A549 (cell line): ENCODE measurements at regions not wholly inside any gene's neighbourhood (a gene's known extent, or its start where the extent isn't known, plus 50 kb on each side); places are given as distances from the start of the nearest gene placed in this dataset.

Experiments used
- ATAC-seq, 2 experiments: fragments of 200-7000 bp in 1 of 2; fragments of >200 bp in 1 of 2; cut with Nextera tagmentation in 1 of 2; cut with Tn5 transposase in 1 of 2; 3 replicates each; pipeline versions ENCODE4 v1.8.0 to v1.9.1; 2018 to 2020; ENCODE audit warnings: mild to moderate bottlenecking in 1 of 2, moderate library complexity in 1 of 2
- CTCF ChIA-PET: fragments of 300-600 bp; sonication (Branson Sonifier 250); formaldehyde crosslinking; extraction: SDS; loops from one replicate; lab custom pipeline; 2021; ENCODE audit warnings: antibody characterized with exemption, inconsistent platforms; lab: Yijun Ruan, JAX
- POLR2A ChIA-PET: fragments of 350-600 bp; formaldehyde crosslinking; extraction: SDS; loops from one replicate; lab custom pipeline; 2021; ENCODE audit warnings: antibody characterized with exemption, inconsistent platforms; lab: Yijun Ruan, JAX
- DNase-seq, 2 experiments: peaks; one replicate each; pipeline versions ENCODE4 v3.0.0 to v3.0.0-alpha.2; 2011 to 2016; ENCODE audit warnings: low read depth in 1 of 2, low spot score in 1 of 2
- FAIRE-seq: peaks from 2 replicates; lab custom pipeline; 2011; peaks lifted over from hg19 to GRCh38; lab: Jason Lieb, UNC
- H3K27ac ChIP-seq, 2 experiments: fragments of >200 bp; sonication (Bioruptor Twin); formaldehyde crosslinking; 3 replicates each; pipeline ENCODE4 v1.5.1; 2016 to 2017
- H3K4me1 ChIP-seq: fragments of >200 bp; sonication (Bioruptor Twin); formaldehyde crosslinking; 3 replicates; pipeline ENCODE4 v1.6.1; 2016
- H3K4me2 ChIP-seq: fragments of >200 bp; sonication (Bioruptor Twin); formaldehyde crosslinking; 3 replicates; pipeline ENCODE4 v1.6.1; 2016
- H3K4me3 ChIP-seq: fragments of >200 bp; sonication (Bioruptor Twin); formaldehyde crosslinking; 3 replicates; pipeline ENCODE4 v1.5.1; 2016
- H3K9me3 ChIP-seq: fragments of >200 bp; sonication (Bioruptor Twin); formaldehyde crosslinking; 3 replicates; pipeline ENCODE4 v1.6.1; 2016
- CBX2 ChIP-seq: fragments of 200-600 bp; sonication (generic); IDR thresholded peaks from 2 replicates; pipeline ENCODE4 v1.6.1; 2016; ENCODE audit warnings: low read depth, mild to moderate bottlenecking, borderline replicate concordance
- EP300 ChIP-seq, 2 experiments: fragments of >200 bp; sonication (Bioruptor Twin); formaldehyde crosslinking; IDR thresholded peaks; 2 replicates in 1 of 2; 3 replicates in 1 of 2; pipeline ENCODE4 v1.6.1; 2016 to 2017
- ESRRA ChIP-seq: fragments of 150-350 bp; IDR thresholded peaks from 2 replicates; pipeline ENCODE4 v1.6.1; 2014; ENCODE audit warnings: mild to moderate bottlenecking, low read length, borderline replicate concordance
- FOSB ChIP-seq: fragments of 250-450 bp; sonication (Bioruptor Pico); IDR thresholded peaks from 2 replicates; pipeline ENCODE4 v1.5.0; 2020; ENCODE audit warnings: mild to moderate bottlenecking, moderate library complexity
- FOSL2 ChIP-seq, 2 experiments: fragments of 450-650 bp in 1 of 2; fragments of >200 bp in 1 of 2; sonication (Bioruptor Twin) in 1 of 2; formaldehyde crosslinking; IDR thresholded peaks; 2 replicates each; pipeline versions ENCODE4 v1.5.0 to v1.6.1; 2016 to 2020; ENCODE audit warnings: mild to moderate bottlenecking in 1 of 2, moderate library complexity in 1 of 2
- FOXS1 ChIP-seq: fragments of 250-450 bp; sonication (Bioruptor Pico); IDR thresholded peaks from 2 replicates; pipeline ENCODE4 v1.5.0; 2020; ENCODE audit warnings: mild to moderate bottlenecking, moderate library complexity
- GATA3 ChIP-seq: IDR thresholded peaks from 2 replicates; pipeline ENCODE4 v1.6.1; 2012; ENCODE audit warnings: borderline replicate concordance
- HOXB13 ChIP-seq: fragments of 250-450 bp; sonication (Bioruptor Pico); IDR thresholded peaks from 2 replicates; pipeline ENCODE4 v1.5.0; 2020; ENCODE audit warnings: low read depth, mild to moderate bottlenecking, moderate library complexity
- JUN ChIP-seq, 2 experiments: fragments of >200 bp; sonication (Bioruptor Twin); formaldehyde crosslinking; IDR thresholded peaks; 2 replicates in 1 of 2; 3 replicates in 1 of 2; pipeline ENCODE4 v1.6.1; 2016 to 2017
- KDM1A ChIP-seq: fragments of 200-600 bp; sonication (generic); IDR thresholded peaks from 2 replicates; pipeline ENCODE4 v1.6.1; 2016; ENCODE audit warnings: low read depth, mild to moderate bottlenecking
- KDM5A ChIP-seq: fragments of 200-600 bp; sonication (generic); IDR thresholded peaks from 2 replicates; pipeline ENCODE4 v1.6.1; 2016; ENCODE audit warnings: antibody characterized with exemption, mild to moderate bottlenecking
- MAFK ChIP-seq: fragments of 450-650 bp; IDR thresholded peaks from 2 replicates; pipeline ENCODE4 v1.6.1; 2014; ENCODE audit not compliant: partially characterized antibody
- MAZ ChIP-seq: fragments of 150-350 bp; IDR thresholded peaks from 2 replicates; pipeline ENCODE4 v1.6.1; 2014; ENCODE audit warnings: antibody characterized with exemption, low read depth, low read length, borderline replicate concordance
- MYC ChIP-seq: IDR thresholded peaks from 2 replicates; pipeline ENCODE4 v1.6.1; 2012; ENCODE audit warnings: mild to moderate bottlenecking, inconsistent platforms, low read length, improper control_type of control experiment, borderline replicate concordance
- NFE2L2 ChIP-seq: fragments of 150-350 bp; conservative IDR thresholded peaks from 2 replicates; pipeline ENCODE4 v1.6.1; 2014; ENCODE audit warnings: low read length
- NPAS2 ChIP-seq: fragments of 250-450 bp; sonication (Bioruptor Pico); IDR thresholded peaks from 2 replicates; pipeline ENCODE4 v1.8.0; 2022; ENCODE audit warnings: mild to moderate bottlenecking, moderate library complexity, borderline replicate concordance
- PHF8 ChIP-seq: fragments of 200-600 bp; sonication (generic); IDR thresholded peaks from 2 replicates; pipeline ENCODE4 v1.6.1; 2016; ENCODE audit warnings: low read depth, mild to moderate bottlenecking, antibody characterized with exemption, moderate library complexity, borderline replicate concordance
- POLR2AphosphoS2 ChIP-seq: conservative IDR thresholded peaks from 2 replicates; pipeline ENCODE4 v1.6.1; 2012; ENCODE audit warnings: low read length, improper control_type of control experiment, inconsistent platforms
- RNF2 ChIP-seq: fragments of 200-600 bp; sonication (generic); IDR thresholded peaks from 2 replicates; pipeline ENCODE4 v1.6.1; 2016; ENCODE audit warnings: low read depth, mild to moderate bottlenecking, antibody characterized with exemption, moderate library complexity, borderline replicate concordance
- SMC3 ChIP-seq: fragments of >200 bp; sonication (Bioruptor Twin); formaldehyde crosslinking; IDR thresholded peaks from 3 replicates; pipeline ENCODE4 v1.6.1; 2018; ENCODE audit warnings: inconsistent platforms
- TFCP2L1 ChIP-seq: fragments of 250-450 bp; sonication (Bioruptor Pico); IDR thresholded peaks from 2 replicates; pipeline ENCODE4 v1.5.0; 2021; ENCODE audit warnings: mild to moderate bottlenecking
- TP53 ChIP-seq: fragments of 250-450 bp; sonication (Bioruptor Pico); IDR thresholded peaks from 2 replicates; pipeline ENCODE4 v1.5.0; 2021; ENCODE audit warnings: mild to moderate bottlenecking, moderate library complexity
- ZC3H11A ChIP-seq: fragments of 450-650 bp; IDR thresholded peaks from 2 replicates; pipeline ENCODE4 v1.6.1; 2014; ENCODE audit warnings: antibody characterized with exemption, mild to moderate bottlenecking
- ZNF302 ChIP-seq: fragments of 250-450 bp; sonication (Bioruptor Pico); IDR thresholded peaks from 2 replicates; pipeline ENCODE4 v1.9.0; 2021; ENCODE audit warnings: inconsistent platforms, mild to moderate bottlenecking, moderate library complexity
- WGBS: methylation state at CpG from one replicate; pipeline ENCODE4 v1.1.6; 2017; ENCODE audit errors: missing lambda C conversion rate; 5-methylcytosine and 5-hydroxymethylcytosine counted together
- TF ChIP-seq, protein P1 (sequence below): IDR thresholded peaks from 2 replicates; pipeline ENCODE4 v1.6.1; 2012
- TF ChIP-seq, protein P2 (sequence below): fragments of 250-450 bp; sonication (Bioruptor Pico); IDR thresholded peaks from 2 replicates; pipeline ENCODE4 v1.5.0; 2021; ENCODE audit warnings: mild to moderate bottlenecking, moderate library complexity, borderline replicate concordance
- TF ChIP-seq, protein P3 (sequence below): IDR thresholded peaks from 2 replicates; pipeline ENCODE4 v1.6.1; 2012
- TF ChIP-seq, protein P4 (sequence below): fragments of 150-350 bp; IDR thresholded peaks from 2 replicates; pipeline ENCODE4 v1.6.1; 2014; ENCODE audit warnings: low read depth, mild to moderate bottlenecking, low read length
- TF ChIP-seq, protein P5 (sequence below): fragments of 250-450 bp; sonication (Bioruptor Pico); IDR thresholded peaks from 2 replicates; pipeline ENCODE4 v1.5.0; 2020; ENCODE audit warnings: low read depth, mild to moderate bottlenecking, moderate library complexity
- TF ChIP-seq, protein P6 (sequence below): fragments of >200 bp; sonication (Bioruptor Twin); formaldehyde crosslinking; IDR thresholded peaks from 2 replicates; pipeline ENCODE4 v1.6.1; 2016

DNA sequence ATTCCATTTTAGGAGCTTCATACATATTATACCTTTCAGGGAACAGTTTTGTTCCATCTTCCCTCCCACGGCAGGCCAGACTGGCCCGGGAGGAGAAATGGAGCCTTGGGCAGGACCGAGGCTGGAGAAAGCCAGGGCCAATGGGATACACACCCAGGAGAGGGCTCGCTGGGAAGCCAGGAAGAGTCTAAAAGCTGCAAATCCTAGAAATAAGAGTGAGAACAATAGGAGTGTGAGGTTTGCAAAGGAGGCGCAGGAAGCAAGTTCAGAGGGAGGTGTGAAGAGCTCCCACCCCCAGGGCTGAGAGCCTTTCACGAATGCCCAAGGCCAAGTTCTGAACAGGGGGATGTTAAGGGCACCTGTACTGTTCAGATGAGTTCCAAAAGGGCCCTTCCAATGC, 67.5 kb upstream of the CPSF6 start:
- ChIA-PET CTCF (interaction anchor here (1.2 to 11.9 kb wide), 2 partner anchors 9 to 15 kb away, joined by 3 to 85 read pairs; no protein-coding TSS in a partner anchor), POLR2A (no interaction called here)
- no peak overlapping the region for H3K27ac ChIP-seq
- TF ChIP-seq TFCP2L1 (no peak), FOSL2 (IDR thresholded peaks at IDR 0.05) (no peak), FOSL2 (CRISPR knock-in tag; IDR thresholded peaks at IDR 0.05) (no peak), ZNF302 (CRISPR knock-in tag) (no peak)
- no peak for DNase-seq
- no peak for FAIRE-seq
- no peaks in the 10 kb centered on the region for H3K9me3 ChIP-seq
- no peak for ATAC-seq
- H3K4me3 ChIP-seq = no peak overlapping the region
- H3K4me2 ChIP-seq = no peak overlapping the region
- WGBS = 65% methylated on average over 6 of the region's 6 CpGs
- no peaks in the 10 kb centered on the region for H3K4me1 ChIP-seq

DNA sequence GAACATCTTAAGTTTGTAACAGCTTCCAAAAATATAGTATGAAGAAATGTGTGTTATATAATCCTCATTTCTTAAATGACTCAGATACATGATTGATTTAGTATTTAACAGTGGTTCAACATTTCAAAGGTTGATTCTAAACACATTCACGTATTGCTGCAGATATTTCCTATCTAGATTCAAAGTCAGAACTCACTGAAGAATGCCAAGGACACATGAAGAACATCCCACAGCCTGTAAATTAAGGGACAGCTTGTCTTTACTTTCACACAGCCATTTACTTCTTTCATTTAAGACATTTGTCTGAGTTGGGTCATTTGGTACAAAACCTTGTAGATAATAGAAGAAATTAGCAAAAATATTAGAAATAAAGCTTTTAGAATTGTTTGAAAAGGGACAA, 66.9 kb upstream of the CPSF6 start:
- ATAC-seq = no peak
- FAIRE-seq = no peak
- 41% methylated on average over 1 of the region's 1 CpG for WGBS
- no peak for DNase-seq
- ChIA-PET CTCF (interaction anchor here (1.2 to 11.9 kb wide), 2 partner anchors 9 to 16 kb away, joined by 3 to 85 read pairs; no protein-coding TSS in a partner anchor), POLR2A (no interaction called here)
- no peak overlapping the region for H3K4me3 ChIP-seq
- no peaks in the 10 kb centered on the region for H3K9me3 ChIP-seq
- H3K4me2 ChIP-seq = no peak overlapping the region
- H3K27ac ChIP-seq = no peak overlapping the region
- TF ChIP-seq ZC3H11A = no peak
- no peak for TF ChIP-seq KDM1A
- TF ChIP-seq PHF8 = no peak
- TF ChIP-seq, protein P1, sequence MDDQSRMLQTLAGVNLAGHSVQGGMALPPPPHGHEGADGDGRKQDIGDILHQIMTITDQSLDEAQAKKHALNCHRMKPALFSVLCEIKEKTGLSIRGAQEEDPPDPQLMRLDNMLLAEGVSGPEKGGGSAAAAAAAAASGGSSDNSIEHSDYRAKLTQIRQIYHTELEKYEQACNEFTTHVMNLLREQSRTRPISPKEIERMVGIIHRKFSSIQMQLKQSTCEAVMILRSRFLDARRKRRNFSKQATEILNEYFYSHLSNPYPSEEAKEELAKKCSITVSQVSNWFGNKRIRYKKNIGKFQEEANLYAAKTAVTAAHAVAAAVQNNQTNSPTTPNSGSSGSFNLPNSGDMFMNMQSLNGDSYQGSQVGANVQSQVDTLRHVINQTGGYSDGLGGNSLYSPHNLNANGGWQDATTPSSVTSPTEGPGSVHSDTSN = no peak
- no peak for TF ChIP-seq EP300 (IDR thresholded peaks at IDR 0.05)
- TF ChIP-seq, protein P2, sequence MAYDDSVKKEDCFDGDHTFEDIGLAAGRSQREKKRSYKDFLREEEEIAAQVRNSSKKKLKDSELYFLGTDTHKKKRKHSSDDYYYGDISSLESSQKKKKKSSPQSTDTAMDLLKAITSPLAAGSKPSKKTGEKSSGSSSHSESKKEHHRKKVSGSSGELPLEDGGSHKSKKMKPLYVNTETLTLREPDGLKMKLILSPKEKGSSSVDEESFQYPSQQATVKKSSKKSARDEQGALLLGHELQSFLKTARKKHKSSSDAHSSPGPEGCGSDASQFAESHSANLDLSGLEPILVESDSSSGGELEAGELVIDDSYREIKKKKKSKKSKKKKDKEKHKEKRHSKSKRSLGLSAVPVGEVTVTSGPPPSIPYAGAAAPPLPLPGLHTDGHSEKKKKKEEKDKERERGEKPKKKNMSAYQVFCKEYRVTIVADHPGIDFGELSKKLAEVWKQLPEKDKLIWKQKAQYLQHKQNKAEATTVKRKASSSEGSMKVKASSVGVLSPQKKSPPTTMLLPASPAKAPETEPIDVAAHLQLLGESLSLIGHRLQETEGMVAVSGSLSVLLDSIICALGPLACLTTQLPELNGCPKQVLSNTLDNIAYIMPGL (CRISPR knock-in tag) = no peak
- TF ChIP-seq, protein P3, sequence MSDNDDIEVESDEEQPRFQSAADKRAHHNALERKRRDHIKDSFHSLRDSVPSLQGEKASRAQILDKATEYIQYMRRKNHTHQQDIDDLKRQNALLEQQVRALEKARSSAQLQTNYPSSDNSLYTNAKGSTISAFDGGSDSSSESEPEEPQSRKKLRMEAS = no peak
- no peak for TF ChIP-seq JUN (IDR thresholded peaks at IDR 0.05)
- TF ChIP-seq ZNF302 (CRISPR knock-in tag) = no peak
- TF ChIP-seq FOSB (CRISPR knock-in tag) = no peak
- no peaks in the 10 kb centered on the region for H3K4me1 ChIP-seq

DNA sequence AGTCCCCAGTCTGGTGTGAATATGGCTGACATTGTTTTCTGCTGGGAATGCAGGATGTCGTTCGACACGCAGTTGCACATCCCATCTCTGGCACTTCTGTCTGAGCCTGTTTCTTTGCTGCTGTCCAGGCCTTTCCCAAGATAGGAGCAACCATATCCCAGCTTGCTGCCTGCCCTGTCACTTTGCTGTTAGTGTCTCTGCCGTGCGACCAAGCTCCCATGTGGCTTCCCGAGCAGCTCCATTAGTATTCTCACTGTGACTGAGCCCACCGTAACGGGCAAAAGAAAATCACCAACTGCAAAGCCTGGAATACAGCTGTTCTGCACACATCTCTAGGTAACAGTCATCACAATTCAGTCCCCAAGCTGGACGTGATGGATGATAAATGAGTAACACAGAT, 66.0 kb upstream of the CPSF6 start:
- POLR2A ChIA-PET = no interaction called here
- Histone ChIP-seq H3K4me1 (no peaks in the 10 kb centered on the region), H3K4me3 (no peak overlapping the region), H3K9me3 (no peaks in the 10 kb centered on the region), H3K4me2 (no peak overlapping the region), H3K27ac (no peak overlapping the region)
- DNase-seq (no peak), ATAC-seq (no peak; a peak in 2 of 6 replicates), FAIRE-seq (no peak)
- CTCF ChIA-PET = interaction anchor here (0.6 to 11.9 kb wide), 3 partner anchors 17 to 1404 kb away, joined by 3 to 85 read pairs (median 3); no protein-coding TSS in a partner anchor
- WGBS = 70% methylated on average over 9 of the region's 9 CpGs
- TF ChIP-seq FOXS1 (CRISPR knock-in tag) = no peak
- TF ChIP-seq, protein P4, sequence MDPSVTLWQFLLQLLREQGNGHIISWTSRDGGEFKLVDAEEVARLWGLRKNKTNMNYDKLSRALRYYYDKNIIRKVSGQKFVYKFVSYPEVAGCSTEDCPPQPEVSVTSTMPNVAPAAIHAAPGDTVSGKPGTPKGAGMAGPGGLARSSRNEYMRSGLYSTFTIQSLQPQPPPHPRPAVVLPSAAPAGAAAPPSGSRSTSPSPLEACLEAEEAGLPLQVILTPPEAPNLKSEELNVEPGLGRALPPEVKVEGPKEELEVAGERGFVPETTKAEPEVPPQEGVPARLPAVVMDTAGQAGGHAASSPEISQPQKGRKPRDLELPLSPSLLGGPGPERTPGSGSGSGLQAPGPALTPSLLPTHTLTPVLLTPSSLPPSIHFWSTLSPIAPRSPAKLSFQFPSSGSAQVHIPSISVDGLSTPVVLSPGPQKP = no peak
- TF ChIP-seq SMC3 = no peak
- no peak for TF ChIP-seq TP53
- no peak for TF ChIP-seq RNF2
- TF ChIP-seq, protein P3 = no peak
- TF ChIP-seq PHF8 = no peak
- TF ChIP-seq GATA3 = no peak
- no peak for TF ChIP-seq KDM5A
- no peak for TF ChIP-seq POLR2AphosphoS2
- TF ChIP-seq HOXB13 (CRISPR knock-in tag) = no peak
- TF ChIP-seq, protein P5, sequence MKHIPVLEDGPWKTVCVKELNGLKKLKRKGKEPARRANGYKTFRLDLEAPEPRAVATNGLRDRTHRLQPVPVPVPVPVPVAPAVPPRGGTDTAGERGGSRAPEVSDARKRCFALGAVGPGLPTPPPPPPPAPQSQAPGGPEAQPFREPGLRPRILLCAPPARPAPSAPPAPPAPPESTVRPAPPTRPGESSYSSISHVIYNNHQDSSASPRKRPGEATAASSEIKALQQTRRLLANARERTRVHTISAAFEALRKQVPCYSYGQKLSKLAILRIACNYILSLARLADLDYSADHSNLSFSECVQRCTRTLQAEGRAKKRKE (CRISPR knock-in tag) = no peak
- no peak for TF ChIP-seq NFE2L2
- no peak for TF ChIP-seq NPAS2 (CRISPR knock-in tag)
- no peak for TF ChIP-seq MAZ
- no peak for TF ChIP-seq CBX2
- TF ChIP-seq ESRRA = no peak
- TF ChIP-seq MAFK = no peak
- TF ChIP-seq, protein P6, sequence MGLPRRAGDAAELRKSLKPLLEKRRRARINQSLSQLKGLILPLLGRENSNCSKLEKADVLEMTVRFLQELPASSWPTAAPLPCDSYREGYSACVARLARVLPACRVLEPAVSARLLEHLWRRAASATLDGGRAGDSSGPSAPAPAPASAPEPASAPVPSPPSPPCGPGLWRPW = no peak
- TF ChIP-seq MYC = no peak
